Activated CD8-positive, alpha-beta T cell treated with anti-CD3 and anti-CD28 coated beads for 36 hours (primary cell): ENCODE measurements at regions not wholly inside any gene's neighbourhood (a gene's known extent, or its start where the extent isn't known, plus 50 kb on each side); places are given as distances from the start of the nearest gene placed in this dataset.

Source experiments
- ATAC-seq: fragments of 200-7000 bp; cut with Tn5 transposase; one replicate; pipeline ENCODE4 v1.10.0; 2021; ENCODE audit warnings: mild to moderate bottlenecking, moderate library complexity
- CTCF ChIA-PET: fragments of 350-600 bp; sonication (Branson Sonifier 250); formaldehyde crosslinking; loops from one replicate; lab custom pipeline; 2021; ENCODE audit warnings: antibody characterized with exemption; lab: Charles Lee
- POLR2A ChIA-PET: fragments of 350-600 bp; sonication (Branson Sonifier 250); formaldehyde crosslinking; loops from one replicate; lab custom pipeline; 2021; ENCODE audit warnings: antibody characterized with exemption; lab: Charles Lee
- DNase-seq: peaks from one replicate; pipeline ENCODE4 v3.0.0-alpha.2; 2020
- H3K27ac Mint-ChIP-seq: one replicate; pipeline ENCODE4 v1.8.0; 2021; ENCODE audit warnings: mild to moderate bottlenecking, mixed read lengths
- H3K27me3 Mint-ChIP-seq: one replicate; pipeline ENCODE4 v1.8.0; 2021; ENCODE audit warnings: mixed read lengths
- H3K36me3 Mint-ChIP-seq: one replicate; pipeline ENCODE4 v1.8.0; 2021; ENCODE audit warnings: low read depth, mixed read lengths
- H3K4me1 Mint-ChIP-seq: one replicate; pipeline ENCODE4 v1.8.0; 2021; ENCODE audit warnings: low read depth, mixed read lengths
- H3K4me3 Mint-ChIP-seq: one replicate; pipeline ENCODE4 v1.8.0; 2021; ENCODE audit warnings: mild to moderate bottlenecking, moderate library complexity, mixed read lengths
- H3K9me3 Mint-ChIP-seq: one replicate; pipeline ENCODE4 v1.8.0; 2021; ENCODE audit warnings: mixed read lengths
- intact Hi-C: fragments of 100-400 bp; cut with micrococcal nuclease; formaldehyde crosslinking; loops from one replicate; pipeline ENCODE4 v1.10.0; 2022
- TF ChIP-seq, protein P1 (sequence below): fragments of 200-600 bp; IDR thresholded peaks from one replicate; pipeline ENCODE4 v1.8.0; 2022; ENCODE audit warnings: antibody characterized with exemption, mild to moderate bottlenecking

DNA sequence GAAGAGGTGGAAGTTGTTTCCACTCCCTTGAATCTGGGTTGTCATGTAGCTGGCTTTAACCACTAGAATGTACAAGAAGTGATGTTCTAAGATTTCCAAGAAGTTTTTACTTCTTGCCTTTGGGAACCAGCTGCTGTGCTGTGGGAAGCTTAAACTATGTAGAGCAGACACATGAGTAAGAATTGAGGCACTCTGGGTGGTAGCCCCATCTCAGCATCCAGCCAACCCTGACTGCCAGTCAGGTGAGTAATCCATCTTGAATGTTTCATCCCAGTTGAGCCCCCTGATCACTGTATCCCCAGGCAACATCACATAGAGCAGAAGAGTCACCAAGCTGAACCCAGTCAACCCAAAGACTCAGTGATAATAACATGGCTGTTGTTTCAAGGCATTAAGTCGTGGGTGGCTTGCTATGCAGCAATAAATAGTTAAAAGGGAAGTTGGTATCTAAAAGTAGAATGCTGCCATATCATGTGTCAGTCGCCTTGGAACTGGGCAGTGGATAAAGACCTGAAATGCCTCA is 62.8 kb upstream of the GPR139 start:
- peaks cover 6% of the 10 kb centered on the region for H3K9me3 Mint-ChIP-seq
- no peak for DNase-seq
- no peak overlapping the region for H3K4me3 Mint-ChIP-seq
- POLR2A ChIA-PET, result no interaction called here
- TF ChIP-seq, protein P1, sequence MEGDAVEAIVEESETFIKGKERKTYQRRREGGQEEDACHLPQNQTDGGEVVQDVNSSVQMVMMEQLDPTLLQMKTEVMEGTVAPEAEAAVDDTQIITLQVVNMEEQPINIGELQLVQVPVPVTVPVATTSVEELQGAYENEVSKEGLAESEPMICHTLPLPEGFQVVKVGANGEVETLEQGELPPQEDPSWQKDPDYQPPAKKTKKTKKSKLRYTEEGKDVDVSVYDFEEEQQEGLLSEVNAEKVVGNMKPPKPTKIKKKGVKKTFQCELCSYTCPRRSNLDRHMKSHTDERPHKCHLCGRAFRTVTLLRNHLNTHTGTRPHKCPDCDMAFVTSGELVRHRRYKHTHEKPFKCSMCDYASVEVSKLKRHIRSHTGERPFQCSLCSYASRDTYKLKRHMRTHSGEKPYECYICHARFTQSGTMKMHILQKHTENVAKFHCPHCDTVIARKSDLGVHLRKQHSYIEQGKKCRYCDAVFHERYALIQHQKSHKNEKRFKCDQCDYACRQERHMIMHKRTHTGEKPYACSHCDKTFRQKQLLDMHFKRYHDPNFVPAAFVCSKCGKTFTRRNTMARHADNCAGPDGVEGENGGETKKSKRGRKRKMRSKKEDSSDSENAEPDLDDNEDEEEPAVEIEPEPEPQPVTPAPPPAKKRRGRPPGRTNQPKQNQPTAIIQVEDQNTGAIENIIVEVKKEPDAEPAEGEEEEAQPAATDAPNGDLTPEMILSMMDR, result no peak
- no peaks in the 10 kb centered on the region for H3K4me1 Mint-ChIP-seq
- no peaks in the 10 kb centered on the region for H3K36me3 Mint-ChIP-seq
- ATAC-seq, result no peak
- no peaks in the 10 kb centered on the region for H3K27me3 Mint-ChIP-seq
- H3K27ac Mint-ChIP-seq, result no peak overlapping the region
- intact Hi-C loops, result no loop called here
- CTCF ChIA-PET, result no interaction called here

DNA sequence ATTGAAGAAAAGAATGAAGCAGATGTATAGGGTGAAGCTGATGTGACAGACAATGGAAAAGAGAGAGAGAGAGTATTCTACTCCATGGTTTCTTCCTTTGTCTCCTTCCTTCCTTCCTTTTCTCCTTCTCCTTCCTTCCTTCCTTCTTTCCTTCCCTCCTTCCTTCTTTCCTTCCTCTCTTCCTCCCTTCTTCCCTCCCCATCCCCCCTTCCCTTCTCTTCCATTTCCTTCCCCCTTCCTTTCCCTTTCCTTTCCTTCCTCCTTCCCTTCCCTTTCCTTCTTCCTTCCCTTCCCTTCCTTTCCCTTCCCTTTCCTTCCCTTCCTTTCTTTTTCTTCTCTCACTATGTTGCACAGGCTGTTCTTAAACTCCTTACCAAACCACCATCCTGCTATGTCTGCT is 55.7 kb upstream of the GPR139 start:
- H3K9me3 Mint-ChIP-seq, result peaks cover 18% of the 10 kb centered on the region
- no peaks in the 10 kb centered on the region for H3K27me3 Mint-ChIP-seq
- no peaks in the 10 kb centered on the region for H3K4me1 Mint-ChIP-seq
- DNase-seq (no peak), ATAC-seq (no peak)
- intact Hi-C loops, result no loop called here
- POLR2A ChIA-PET, result no interaction called here
- CTCF ChIA-PET, result no interaction called here
- no peaks in the 10 kb centered on the region for H3K36me3 Mint-ChIP-seq
- H3K4me3 Mint-ChIP-seq, result no peak overlapping the region
- no peak overlapping the region for H3K27ac Mint-ChIP-seq
- TF ChIP-seq, protein P1, result no peak
